GM19035 (cell line): ENCODE measurements at regions not wholly inside any gene's neighbourhood (a gene's known extent, or its start where the extent isn't known, plus 50 kb on each side); places are given as distances from the start of the nearest gene placed in this dataset.

ENCODE experiments used
- ATAC-seq: cut with Tn5 transposase; IDR thresholded peaks from one replicate; pipeline ENCODE4 v1.9.1; 2021; ENCODE audit not compliant: unreplicated experiment

GRCh38 chr1:13878021-13878420 lies 178.0 kb downstream of the PRDM2 start:
- ATAC-seq = no peak

- no peak for ATAC-seq
Measured at GRCh38 chr1:13878451-13878850, 178.5 kb downstream of the PRDM2 start.

GRCh38 chr1:13881385-13882088 lies 181.5 kb downstream of the PRDM2 start:
- ATAC-seq = no peak

- no peak for ATAC-seq
Measured at GRCh38 chr1:13888351-13888986, 188.5 kb downstream of the PRDM2 start.

- ATAC-seq = no peak
Measured at GRCh38 chr1:13889495-13889894, 189.5 kb downstream of the PRDM2 start.

GRCh38 chr1:13890766-13891165 lies 190.8 kb downstream of the PRDM2 start:
- no peak for ATAC-seq

- ATAC-seq = no peak
Measured at GRCh38 chr1:13892198-13892597, 192.2 kb downstream of the PRDM2 start.

GRCh38 chr1:13892671-13893325 lies 192.8 kb downstream of the PRDM2 start:
- ATAC-seq = no peak

GRCh38 chr1:13893409-13893821 lies 193.4 kb downstream of the PRDM2 start:
- ATAC-seq = no peak

- no peak for ATAC-seq
Measured at GRCh38 chr1:13896932-13897331, 196.9 kb downstream of the PRDM2 start.

- no peak for ATAC-seq
Measured at GRCh38 chr1:13898406-13898805, 198.4 kb downstream of the PRDM2 start.

- ATAC-seq = no peak
Measured at GRCh38 chr1:13899856-13900255, 199.9 kb downstream of the PRDM2 start.

GRCh38 chr1:13900583-13900982 lies 200.6 kb downstream of the PRDM2 start:
- no peak for ATAC-seq

GRCh38 chr1:13901039-13901438 lies 201.1 kb downstream of the PRDM2 start:
- ATAC-seq = no peak

- no peak for ATAC-seq
Measured at GRCh38 chr1:13901597-13901996, 201.6 kb downstream of the PRDM2 start.

GRCh38 chr1:13908128-13908527 lies 208.1 kb downstream of the PRDM2 start:
- no peak for ATAC-seq

GRCh38 chr1:13911697-13912619 lies 212.0 kb downstream of the PRDM2 start:
- no peak for ATAC-seq

- ATAC-seq = no peak
Measured at GRCh38 chr1:13913396-13913795, 213.4 kb downstream of the PRDM2 start.

GRCh38 chr1:13916530-13916929 lies 216.5 kb downstream of the PRDM2 start:
- ATAC-seq = no peak

- no peak for ATAC-seq
Measured at GRCh38 chr1:13917607-13918006, 217.6 kb downstream of the PRDM2 start.

- ATAC-seq = no peak
Measured at GRCh38 chr1:13918862-13919261, 218.9 kb downstream of the PRDM2 start.
